Fibroblast of peridontal ligament (primary cell): ENCODE measurements at regions not wholly inside any gene's neighbourhood (a gene's known extent, or its start where the extent isn't known, plus 50 kb on each side); places are given as distances from the start of the nearest gene placed in this dataset.
"Not testable (repeated sequence)": the region's sequence is repeated elsewhere in the genome, so short reads cannot be mapped to it uniquely, and the experiment has no call there.

Experiments
- DNase-seq: peaks from one replicate; pipeline ENCODE4 v3.0.0-alpha.2; 2010; ENCODE audit errors: extremely low read depth

DNA sequence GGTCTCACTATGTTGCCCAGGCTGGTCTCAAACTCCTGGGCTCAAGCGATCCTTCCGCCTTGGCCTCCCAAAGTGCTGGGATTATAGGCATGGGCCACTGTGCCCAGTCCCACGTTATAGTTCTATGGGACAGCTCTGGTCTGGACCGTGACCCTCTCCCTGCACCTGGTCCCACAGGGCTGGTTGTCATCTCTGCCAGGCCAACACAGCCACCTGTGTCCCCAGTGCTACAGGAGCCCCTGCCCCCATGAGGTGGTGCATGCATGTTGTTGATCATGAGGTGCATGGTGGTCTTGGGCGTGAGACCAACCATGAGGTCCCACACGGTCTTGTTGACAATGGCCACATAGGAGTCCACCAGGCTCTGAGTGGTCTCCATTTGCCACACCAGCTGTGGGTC lies 51.0 kb upstream of the UBE2Q2 start:
- not testable (repeated sequence) for DNase-seq

DNA sequence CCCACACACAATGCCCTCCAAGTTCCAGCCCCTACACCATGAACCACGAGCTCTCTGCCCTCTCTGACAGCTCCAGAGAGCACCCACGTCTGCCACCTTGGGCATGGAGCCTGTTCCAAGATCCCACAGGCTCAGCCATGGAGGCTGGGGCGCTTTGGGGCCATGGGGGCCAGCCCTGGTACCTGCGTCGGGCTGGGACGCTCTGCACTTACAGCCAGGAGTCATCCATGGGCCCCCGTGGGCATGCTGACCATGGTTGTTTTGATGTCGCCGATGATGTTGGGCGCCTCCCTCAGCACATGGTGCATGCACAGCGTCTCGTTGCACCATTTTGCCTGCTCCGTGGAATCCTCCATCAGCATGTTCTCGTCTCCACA lies 51.9 kb upstream of the UBE2Q2 start:
- no peak for DNase-seq

DNA sequence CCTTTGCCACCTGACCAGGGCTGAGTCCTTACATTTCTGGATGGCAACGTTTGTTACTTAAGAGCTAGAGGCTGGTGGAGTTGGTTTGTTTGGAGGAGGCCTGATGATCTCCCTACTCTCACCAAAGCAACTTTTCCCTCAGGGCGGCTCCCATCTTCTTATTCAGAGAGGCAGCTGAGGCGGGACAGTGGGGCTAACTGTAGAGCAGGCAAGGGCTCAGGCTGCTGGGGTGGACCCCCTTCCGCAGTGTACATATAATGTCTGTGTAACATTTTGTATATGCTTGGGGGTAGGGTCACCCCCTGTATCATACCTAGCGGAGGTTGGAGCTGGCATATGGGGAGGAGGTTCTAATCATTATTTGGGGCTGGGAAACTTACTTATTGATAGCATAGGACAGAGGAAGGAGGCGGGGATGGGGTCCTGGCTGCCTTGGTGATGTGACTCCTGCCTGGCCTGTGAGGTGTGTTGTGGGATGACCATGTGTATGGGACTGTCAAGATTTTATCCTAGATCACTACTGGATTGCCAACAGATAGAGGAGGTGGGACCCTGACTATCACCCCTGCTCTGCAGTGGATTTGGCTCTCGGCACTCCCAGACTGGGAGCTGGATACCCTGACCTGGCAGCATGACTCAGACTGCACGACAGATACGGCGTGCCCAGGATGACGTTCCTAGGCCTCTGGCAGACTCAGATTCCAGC lies 52.5 kb upstream of the UBE2Q2 start:
- DNase-seq: no peak

DNA sequence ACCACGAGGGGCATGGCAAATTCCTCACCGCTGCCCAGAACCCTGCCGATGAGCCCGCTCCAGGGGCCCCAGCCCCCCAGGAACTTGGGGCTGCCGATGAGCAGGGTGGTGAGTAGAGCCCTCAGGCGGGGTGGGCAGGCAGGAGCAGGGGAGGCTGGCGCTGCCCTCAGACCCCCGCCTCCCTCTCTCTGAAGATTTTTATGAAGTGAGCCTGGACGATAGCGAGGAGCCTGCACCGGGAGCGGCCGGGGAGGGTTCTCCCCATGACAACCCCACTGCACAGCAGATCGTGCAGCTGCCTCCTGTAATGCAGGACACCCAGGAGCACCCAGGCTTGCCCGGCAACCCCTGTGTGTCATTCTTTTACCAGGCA lies 56.7 kb upstream of the UBE2Q2 start:
- DNase-seq: no peak

DNA sequence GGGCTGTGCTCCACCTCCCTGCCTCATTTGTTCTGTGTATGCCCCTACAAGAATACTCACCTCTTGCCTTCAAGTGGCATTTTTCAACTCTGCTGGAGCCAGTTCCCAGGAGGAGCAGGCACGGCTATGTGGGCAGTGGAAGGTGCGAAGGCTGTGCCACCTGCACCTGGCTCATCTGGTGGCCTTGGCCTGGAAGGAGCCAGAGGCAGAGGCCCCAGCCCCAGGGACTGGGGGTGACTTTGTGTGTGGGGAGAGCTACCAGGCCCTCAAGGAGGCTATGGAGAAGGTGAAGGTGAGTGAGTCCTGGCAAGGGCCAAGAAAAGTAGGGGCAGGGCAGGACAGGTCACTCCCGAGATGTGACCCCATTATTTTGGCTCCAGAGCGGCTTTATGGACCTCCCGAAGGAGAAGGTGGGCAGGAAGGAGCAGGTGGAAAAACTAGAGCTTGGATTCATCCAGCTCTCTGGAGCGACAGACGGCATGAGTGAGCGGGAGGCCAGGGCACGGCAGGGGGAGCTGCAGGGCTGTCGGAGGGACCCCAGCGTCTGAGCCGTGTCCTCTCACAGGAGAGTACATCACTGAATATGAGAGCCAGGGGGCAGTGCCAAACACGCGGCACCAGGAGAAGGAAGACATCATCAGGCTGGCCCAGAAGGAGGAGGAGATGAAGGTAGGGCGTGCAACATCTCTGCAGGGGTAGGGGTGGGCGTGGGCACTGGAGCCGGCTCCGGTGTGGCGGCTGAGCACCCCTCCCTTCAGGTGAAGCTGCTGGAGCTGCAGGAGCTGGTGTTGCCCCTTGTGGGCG lies 57.3 kb upstream of the UBE2Q2 start:
- DNase-seq: no peak

DNA sequence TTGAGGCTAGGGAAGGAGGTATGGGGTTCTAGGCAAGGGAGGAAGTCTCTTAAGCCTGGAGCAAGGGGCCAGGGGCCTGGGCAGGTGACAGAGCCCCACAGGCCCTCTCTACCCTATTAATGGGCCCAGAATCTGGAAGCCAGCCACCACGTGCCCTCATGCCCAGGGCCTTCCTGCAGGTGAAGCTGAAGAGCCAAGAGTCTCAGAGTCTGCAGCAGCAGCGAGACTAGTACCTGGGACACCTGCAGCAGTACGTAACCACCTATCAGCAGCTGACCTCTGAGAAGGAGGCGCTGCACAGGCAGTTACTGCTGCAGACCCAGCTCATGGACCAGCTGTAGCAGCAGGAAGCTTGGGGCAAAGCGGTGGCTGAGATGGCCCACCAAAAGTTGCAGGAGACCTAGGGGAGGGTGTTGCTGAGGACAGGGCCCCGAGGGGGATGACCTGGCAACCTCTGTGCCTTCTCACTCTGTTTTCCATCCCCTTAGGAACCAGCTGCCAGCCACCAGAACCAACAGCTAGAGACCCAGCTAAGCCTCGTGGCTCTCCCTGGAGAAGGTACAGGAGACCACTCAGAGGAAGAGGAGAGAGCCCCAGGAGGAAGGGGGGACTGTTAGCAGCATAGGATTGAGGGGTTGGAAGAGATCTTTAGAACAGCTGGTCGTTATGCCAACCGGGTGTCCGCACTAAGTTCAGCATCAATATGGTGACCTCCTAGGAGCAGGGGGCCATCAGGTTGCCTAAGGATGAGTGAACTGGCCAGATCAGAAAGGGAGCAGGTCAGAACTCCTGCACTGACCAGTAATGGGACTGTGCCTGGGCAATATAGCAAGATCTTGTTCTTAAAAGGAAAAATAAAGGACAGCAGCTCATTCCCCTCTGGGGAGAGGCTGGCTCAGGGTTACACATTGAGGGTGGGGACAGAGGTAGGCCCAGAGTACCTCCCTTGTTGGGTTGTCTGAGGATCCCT lies 58.5 kb upstream of the UBE2Q2 start:
- not testable (repeated sequence) for DNase-seq

DNA sequence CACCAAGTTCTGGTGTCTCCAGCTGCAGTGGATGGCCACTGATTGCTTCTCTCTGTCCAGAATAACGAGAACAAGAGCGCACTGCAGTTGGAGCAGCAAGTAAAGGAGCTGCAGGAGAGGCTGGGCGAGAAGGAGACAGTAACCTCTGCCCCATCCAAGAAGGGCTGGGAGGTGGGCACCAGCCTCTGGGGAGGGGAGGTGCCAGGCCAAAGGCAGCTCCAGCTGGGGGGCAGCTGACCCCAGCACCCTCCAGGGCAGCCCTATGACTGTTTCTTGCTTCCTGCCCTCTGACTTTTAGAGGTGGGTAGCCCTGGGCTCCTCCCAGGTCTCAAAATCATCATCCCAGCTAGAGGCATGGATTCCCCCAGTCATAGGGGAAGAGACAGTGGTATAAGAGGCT lies 59.7 kb upstream of the UBE2Q2 start:
- DNase-seq: not testable (repeated sequence)

DNA sequence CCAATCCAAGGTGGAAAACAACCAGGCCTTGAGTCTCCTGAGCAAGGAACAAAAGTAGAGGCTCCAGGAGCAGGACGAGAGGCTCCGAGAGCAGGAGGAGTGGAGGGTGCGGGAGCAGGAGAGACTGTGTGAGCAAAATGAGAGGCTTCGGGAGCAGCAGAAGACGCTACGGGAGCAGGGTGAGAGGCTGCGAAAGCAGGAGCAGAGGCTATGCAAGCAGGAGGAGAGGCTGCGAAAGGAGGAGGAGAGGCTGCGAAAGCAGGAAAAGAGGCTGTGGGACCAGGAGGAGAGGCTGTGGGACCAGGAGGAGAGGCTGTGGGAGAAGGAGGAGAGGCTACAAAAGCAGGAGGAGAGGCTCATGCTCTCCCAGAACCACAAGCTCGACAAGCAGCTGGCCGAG lies 60.3 kb upstream of the UBE2Q2 start:
- no peak for DNase-seq

DNA sequence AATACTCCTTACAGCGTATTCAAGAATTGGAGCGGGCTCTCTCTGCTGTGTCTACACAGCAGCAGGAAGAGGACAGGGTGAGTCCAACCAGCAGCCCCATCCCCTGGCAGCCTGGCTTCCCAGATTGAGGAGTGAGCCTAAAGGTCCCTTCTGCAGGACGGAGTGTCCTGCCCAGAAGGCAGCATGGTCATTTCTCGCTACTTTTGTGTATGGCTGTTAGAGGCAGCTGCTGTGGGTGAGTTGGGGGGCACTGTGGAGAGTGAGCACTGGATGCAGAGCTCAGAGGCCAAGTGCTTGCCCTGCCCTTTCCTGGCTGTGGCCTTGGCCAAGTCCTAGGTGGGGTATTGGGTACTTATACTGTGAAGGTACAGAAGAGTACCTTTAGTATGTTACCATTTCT lies 62.3 kb upstream of the UBE2Q2 start:
- not testable (repeated sequence) for DNase-seq

DNA sequence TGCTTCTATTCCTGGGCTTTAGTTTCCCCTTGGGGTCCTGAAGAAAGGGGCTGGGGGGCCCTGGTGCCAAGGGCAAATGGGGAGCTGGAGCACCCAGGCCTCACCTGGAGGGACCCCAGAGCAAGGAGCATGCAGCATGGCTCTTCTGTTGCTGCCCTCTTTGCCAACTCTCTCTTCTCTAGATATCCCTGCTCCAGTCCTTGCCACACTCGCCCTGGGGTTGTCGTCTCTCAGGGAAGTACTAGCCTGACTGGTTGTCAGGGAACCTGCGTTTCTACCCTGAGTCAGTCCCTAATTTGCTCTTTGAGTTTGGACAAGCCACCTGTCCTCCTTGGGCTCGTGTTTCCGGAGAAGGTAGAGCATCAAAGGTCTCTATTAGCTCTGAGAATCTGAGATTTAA lies 63.7 kb upstream of the UBE2Q2 start:
- DNase-seq: no peak

DNA sequence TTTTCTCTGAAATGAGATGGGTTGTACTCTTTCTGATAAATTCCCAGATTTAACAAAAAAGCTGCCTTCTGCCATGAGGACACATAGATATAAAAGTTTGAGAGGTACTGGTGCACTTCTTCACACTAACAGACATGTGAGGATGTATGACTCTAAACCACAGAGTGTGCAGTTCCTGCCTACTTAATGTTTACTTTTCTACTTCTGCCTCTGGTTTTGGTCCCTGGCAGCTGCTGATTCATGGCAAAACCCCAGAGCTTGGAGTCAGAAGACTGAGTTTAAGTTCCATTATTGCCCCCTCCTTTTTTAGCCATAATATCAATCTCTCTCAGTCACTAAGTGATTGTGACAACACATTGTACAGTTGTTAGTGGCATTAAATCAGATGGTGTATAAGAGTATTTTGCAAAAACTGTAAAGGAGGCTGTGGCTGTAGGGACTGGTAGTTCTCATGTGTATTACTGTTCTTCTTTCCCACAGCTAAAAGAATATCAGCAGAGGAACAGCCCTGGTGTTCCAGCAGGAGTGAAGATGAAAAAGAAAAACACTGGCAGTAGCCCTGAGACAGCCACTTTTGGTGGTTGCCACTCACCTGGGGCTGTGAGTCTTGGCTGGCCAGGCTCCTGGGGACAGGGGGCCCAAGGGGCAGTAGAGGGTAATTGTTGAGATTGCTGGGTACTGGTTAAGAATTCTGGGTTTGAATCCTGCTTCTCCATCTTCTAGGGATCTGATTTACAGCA lies 64.4 kb upstream of the CSPG4 start:
- DNase-seq: peak; percentile 67

DNA sequence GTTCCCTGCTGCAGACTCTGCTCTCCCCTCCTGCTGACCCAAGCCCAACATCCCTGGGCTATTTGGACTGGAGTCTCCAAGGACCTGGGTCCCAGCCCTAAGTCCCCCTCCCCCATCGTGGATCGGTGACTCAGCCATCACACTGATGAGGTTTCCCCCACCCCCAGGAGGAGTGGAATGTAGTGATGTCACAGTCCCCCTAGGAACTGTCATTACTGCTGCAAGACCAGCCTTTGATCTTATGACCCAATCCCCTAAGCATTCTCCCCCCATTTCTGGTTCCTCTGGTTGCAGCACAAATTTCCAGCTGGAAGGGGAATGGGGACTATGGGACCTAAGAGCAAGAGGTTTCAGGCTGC lies 63.4 kb upstream of the CSPG4 start:
- DNase-seq: peak; percentile 58

DNA sequence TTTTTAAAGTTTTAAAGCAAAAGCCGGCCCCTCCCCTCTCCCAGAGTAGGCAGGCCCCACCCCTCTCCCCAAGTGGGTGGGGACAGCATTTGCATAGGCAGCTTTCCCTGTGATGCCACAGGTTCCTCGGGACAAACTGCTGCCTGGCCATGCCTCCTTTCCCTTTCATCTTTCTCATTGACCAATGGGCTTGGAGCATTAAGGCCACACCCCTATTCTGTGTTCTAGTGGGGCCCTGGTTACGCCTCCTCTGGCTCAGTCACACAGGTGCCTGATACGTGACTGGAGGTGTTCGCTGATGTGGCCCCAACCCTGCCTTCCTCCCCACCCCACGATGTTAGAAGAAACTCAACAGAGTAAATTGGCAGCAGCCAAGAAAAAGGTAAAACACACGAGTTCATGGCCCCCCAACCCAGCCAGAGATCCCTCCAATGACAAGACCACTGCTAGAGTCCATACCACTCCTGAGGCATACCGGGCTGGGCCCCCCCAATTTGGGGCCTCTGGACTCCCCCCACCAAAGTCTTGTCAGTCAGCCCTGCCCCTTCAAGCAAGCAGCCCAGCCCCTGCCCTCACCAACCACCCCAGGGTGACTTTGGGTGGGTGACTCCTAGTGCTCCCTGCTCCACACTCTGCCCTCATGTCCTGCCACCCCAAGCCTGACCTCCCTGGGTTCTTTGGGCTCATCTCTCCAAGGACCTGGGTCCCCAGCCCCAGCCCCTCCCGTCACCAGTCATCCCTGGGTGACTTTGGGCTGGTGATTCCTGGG lies 62.8 kb upstream of the CSPG4 start:
- DNase-seq: no peak

DNA sequence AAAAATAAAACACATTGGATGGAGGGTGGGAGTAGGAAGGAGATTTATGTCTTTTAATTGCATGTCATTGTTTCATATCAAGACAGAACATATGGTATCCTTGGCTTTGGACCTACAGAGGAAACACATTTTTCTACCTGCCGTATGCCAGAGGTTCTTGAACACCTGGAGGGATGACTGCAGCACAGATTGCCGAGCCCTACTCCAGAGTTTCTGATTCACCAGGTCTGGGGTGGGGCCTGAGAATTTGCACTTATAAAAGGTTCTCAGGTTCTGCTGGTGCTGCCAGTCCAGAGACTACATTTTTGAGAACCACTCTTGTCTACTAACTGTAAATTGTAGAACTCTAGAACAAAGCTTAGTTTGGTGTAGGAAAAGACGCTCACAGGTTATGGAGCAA lies 61.3 kb upstream of the CSPG4 start:
- not testable (repeated sequence) for DNase-seq

DNA sequence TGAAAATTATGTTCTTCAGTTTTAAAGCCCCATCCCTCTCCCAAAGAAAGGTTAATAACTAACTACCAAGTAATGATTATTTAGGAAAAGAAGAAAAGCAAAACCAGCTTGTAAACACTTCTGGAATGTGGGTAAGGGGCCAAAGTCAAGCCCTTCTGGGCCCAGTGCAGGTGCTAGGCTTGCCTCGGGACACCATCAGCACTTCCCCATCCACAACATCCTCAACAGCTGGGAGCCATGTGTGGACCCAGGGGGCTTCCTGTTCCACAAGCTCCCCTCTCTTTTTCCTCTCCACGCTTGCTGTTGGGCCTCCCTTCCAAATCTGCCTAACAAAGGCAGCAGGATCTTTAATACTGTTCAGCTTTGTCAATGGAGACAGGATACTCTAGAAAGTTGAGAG lies 58.4 kb upstream of the CSPG4 start:
- not testable (repeated sequence) for DNase-seq

DNA sequence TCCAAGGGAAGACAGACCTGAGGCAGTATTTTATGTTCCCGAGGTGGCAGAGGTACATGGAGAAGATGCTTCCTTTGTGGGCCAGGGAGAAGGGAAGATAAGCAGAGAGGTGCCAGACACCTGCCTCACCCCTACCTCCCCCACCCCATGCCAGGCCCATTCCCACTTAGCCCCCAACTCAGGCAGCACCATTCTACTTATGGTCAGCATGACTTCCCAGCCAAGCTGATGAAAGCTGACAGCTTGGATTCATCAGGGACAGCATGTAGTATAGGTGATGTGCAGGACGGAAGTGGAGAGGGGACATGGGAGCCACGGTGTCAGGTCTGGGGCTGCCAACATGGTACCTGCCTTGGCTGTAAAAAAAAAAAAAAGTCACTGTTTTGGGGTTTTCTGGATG lies 57.5 kb upstream of the CSPG4 start:
- DNase-seq: no peak

DNA sequence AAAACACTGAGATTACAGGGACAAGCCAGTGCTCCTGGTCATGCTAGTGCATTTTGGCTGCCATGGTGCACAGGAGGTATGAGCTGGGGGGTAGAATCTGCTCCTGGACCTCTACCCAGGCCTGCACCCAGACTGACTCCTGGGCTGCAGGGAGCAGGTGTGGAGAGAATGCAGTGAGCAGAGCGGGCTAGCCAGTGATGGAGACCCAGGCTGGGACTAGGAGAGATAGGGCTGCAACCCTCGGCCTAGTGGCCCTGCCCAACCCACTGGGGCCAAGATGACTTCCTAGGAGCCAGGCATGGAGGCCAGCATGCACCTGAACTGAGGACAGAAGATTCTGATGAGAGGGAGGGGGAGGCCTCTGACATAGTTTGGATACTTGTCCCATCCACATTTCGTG lies 55.9 kb upstream of the CSPG4 start:
- not testable (repeated sequence) for DNase-seq

DNA sequence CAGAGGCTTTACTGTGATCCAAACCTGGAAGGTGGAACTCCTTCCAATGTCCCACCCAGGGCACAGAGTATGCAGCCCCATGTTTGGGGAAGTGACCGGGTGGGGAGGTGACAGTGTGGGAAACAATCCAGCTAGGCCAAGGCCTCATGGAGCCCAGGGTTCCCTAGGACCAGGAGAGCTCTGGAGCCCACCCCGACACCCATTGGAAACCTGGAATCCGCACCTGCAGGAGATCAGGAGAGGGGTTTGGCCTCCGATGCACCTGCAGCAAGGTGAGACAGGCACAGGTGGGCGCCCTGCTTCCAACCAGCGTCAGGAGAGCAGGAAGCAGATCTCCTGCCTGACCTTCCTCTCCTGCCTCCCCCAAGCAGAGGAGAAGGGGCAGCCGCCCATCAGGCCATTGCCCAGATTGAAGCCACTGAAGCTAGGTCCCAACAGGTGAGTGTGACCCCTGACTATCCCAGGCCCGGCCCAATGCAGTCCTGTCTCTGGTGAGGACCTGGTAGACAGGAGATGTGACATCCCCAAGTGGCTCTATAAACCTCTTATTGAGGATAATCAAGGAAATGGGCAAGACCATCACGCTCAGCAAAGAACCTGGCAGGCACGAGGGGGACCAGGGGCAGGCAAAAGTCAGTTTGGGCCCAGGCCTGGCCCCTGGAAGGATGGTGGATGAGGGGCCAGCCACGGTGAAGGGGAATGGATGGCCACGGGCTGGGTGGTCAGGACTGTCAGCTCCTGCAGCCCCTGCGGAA lies 53.1 kb upstream of the CSPG4 start:
- DNase-seq: not testable (repeated sequence)

DNA sequence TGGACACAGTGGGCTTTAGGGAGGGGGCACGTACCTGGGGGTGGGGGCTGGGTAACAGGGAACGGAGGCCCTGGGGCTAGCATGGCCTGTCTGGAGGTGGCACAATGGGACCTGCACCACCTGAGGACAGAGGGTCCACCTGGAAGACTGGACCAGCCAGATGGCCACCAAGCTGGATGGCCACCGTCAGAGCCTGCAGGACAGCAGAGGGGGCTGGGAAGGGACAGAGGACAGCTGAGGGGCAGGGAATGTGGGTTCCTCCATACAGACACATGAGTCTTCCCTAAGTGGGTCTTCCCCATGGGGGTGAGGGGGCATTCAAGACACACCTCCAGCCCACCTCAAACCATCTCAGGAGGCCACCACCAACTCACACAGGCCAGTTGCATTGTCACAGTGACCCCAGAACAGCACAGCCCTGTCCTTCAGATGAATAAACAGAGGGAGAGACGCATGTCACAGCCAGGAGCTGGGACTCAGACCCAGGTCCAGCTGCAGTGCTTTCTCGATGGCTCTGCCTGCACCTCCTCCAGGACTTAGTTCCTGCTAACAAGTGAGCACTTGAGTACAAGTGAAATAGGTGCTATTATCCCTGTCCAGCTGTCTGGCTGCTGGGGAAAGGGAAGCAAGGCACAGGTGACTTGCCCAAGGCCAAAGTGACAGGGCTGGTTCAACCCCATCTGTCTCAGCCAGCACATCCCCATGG lies 52.4 kb upstream of the CSPG4 start:
- not testable (repeated sequence) for DNase-seq
